ENCODE measurements at regions not wholly inside any gene's neighbourhood (a gene's known extent, or its start where the extent isn't known, plus 50 kb on each side); places are given as distances from the start of the nearest gene placed in this dataset.

DNA sequence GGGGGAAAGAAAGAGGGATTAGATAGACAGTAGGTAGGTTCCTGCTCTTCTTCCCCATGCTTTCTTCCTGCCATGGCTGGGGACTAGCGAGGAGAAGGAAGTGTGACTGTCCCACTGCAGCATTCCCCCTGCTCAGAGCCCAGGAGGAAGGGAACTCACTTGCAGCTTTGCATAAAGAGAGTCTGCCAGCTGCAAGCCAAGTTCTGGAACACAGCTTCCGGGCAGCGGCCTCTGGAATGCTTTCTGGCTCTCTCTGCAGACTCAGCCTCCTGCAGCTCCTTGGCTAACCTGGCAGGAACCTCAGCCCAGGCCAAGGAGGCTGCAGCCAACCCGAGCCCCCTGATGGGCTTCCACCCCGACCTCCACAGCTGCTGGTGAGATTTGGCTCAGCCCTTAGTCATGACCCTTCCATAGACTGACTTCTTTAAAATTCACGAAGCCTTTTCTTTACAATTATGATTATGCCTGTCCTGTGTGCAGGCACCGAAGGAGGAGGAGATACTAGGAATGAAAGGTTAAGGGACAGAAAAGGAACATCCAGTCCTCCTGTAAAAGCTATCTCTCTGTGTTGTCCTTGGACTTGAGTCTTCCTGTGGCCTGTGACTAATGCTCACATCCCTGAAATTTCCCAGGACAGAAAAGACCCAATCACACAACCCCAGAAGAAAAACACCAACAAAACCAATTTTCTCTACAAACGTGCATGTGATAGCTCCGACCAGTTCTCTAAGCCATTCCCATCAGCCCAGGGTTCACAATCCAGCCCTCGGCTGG is 108.2 kb upstream of the OLIG2 start:
- TF ChIP-seq CTCF (IDR thresholded peaks at IDR 0.05), result no peak
- Histone ChIP-seq H3K36me3 (no peaks in the 10 kb centered on the region), H3K9me3 (no peaks in the 10 kb centered on the region), H3K4me1 (ENCODE audit: control insufficient read depth in 1 of 2, low read depth in 2 of 2) (peaks cover 0 to 16% of the 10 kb centered on the region in 2 donors), H3K27ac (no peak overlapping the region), H3K27me3 (replicated peaks; ENCODE audit: insufficient read depth) (no peaks in the 10 kb centered on the region), H3K4me3 (no peak overlapping the region)
- DNase-seq (ENCODE audit: low spot score) (no peak), ATAC-seq (ENCODE audit: insufficient number of reproducible peaks, low FRiP score, low read depth) (no peak)

- no peaks in the 10 kb centered on the region for H3K9me3 ChIP-seq
- no peak for ATAC-seq (ENCODE audit: insufficient number of reproducible peaks, low FRiP score, low read depth)
- DNase-seq (ENCODE audit: low spot score), result no peak
- H3K27ac ChIP-seq, result no peak overlapping the region
- H3K4me3 ChIP-seq, result no peak overlapping the region
- TF ChIP-seq CTCF (IDR thresholded peaks at IDR 0.05), result no peak
- H3K36me3 ChIP-seq, result no peaks in the 10 kb centered on the region
- H3K27me3 ChIP-seq (replicated peaks; ENCODE audit: insufficient read depth), result no peaks in the 10 kb centered on the region
- H3K4me1 ChIP-seq (ENCODE audit: control insufficient read depth in 1 of 2, low read depth in 2 of 2), result peaks cover 0 to 16% of the 10 kb centered on the region in 2 donors
Measured at GRCh38 chr21:32918478-32919120, 107.1 kb upstream of the OLIG2 start.

DNA sequence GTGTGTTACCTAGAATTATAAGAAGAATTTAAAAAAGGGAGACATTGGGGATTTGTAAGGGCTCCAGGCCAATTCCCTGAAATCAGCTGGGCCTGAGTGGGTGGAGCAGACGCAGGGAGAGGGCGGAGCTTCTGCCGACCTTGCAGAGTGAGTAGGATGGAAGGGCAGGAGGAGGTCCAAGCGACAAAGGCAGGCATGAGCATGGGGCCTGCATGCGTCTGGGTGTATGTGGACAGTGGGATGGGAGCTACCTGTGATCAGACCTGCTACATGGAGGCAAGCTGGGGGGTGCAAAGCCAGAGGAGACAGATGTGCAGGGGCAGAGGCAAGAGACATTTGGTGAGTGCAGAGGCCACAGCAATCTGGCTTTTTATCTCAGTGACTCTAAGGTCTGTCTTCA is 105.3 kb upstream of the OLIG2 start:
- H3K9me3 ChIP-seq, result peaks cover 7% of the 10 kb centered on the region
- peaks cover 0 to 16% of the 10 kb centered on the region in 2 donors for H3K4me1 ChIP-seq (ENCODE audit: control insufficient read depth in 1 of 2, low read depth in 2 of 2)
- H3K27me3 ChIP-seq (replicated peaks; ENCODE audit: insufficient read depth), result no peaks in the 10 kb centered on the region
- DNase-seq (ENCODE audit: low spot score) (no peak), ATAC-seq (ENCODE audit: insufficient number of reproducible peaks, low FRiP score, low read depth) (no peak)
- no peak for TF ChIP-seq CTCF (IDR thresholded peaks at IDR 0.05)
- no peak overlapping the region for H3K27ac ChIP-seq
- no peaks in the 10 kb centered on the region for H3K36me3 ChIP-seq
- no peak overlapping the region for H3K4me3 ChIP-seq

GRCh38 chr21:32921632-32922230 is 104.0 kb upstream of the OLIG2 start:
- ATAC-seq (ENCODE audit: insufficient number of reproducible peaks, low FRiP score, low read depth) (no peak), DNase-seq (ENCODE audit: low spot score) (no peak)
- peaks cover 7% of the 10 kb centered on the region for H3K9me3 ChIP-seq
- no peaks in the 10 kb centered on the region for H3K27me3 ChIP-seq (replicated peaks; ENCODE audit: insufficient read depth)
- TF ChIP-seq CTCF (IDR thresholded peaks at IDR 0.05), result no peak
- H3K36me3 ChIP-seq, result no peaks in the 10 kb centered on the region
- H3K4me3 ChIP-seq, result no peak overlapping the region
- H3K27ac ChIP-seq, result no peak overlapping the region
- peaks cover 0 to 14% of the 10 kb centered on the region in 2 donors for H3K4me1 ChIP-seq (ENCODE audit: control insufficient read depth in 1 of 2, low read depth in 2 of 2)

- no peak for TF ChIP-seq CTCF (IDR thresholded peaks at IDR 0.05)
- Histone ChIP-seq H3K27ac (no peak overlapping the region), H3K36me3 (no peaks in the 10 kb centered on the region), H3K27me3 (replicated peaks; ENCODE audit: insufficient read depth) (no peaks in the 10 kb centered on the region), H3K4me1 (ENCODE audit: control insufficient read depth in 1 of 2, low read depth in 2 of 2) (no peaks in the 10 kb centered on the region), H3K4me3 (no peak overlapping the region), H3K9me3 (peaks cover 7% of the 10 kb centered on the region)
- no peak for ATAC-seq (ENCODE audit: insufficient number of reproducible peaks, low FRiP score, low read depth)
- DNase-seq (ENCODE audit: low spot score), result no peak
Measured at GRCh38 chr21:32925098-32925497, 100.6 kb upstream of the OLIG2 start.
